ENCODE measurements at regions not wholly inside any gene's neighbourhood (a gene's known extent, or its start where the extent isn't known, plus 50 kb on each side); places are given as distances from the start of the nearest gene placed in this dataset.

DNA sequence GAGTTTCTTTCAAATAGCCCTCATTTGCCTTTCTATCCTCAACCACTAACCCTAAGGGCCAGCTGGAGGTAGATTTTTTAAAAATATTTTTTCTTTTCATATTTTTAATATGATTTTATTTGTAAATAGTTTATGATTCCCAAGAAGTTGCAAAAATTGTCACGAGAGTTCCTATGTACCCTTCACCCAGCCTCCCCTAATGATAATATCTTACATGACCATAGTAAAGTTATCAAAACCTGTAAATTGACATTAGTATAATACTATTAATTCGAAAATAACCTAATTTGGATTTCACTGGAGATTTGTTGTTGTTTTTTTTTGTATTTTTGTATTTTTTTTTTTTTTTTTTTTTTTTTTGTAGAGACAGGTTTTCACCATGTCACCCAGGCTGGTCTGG, 495.5 kb downstream of the MIAT start:
- no peak for DNase-seq

DNA sequence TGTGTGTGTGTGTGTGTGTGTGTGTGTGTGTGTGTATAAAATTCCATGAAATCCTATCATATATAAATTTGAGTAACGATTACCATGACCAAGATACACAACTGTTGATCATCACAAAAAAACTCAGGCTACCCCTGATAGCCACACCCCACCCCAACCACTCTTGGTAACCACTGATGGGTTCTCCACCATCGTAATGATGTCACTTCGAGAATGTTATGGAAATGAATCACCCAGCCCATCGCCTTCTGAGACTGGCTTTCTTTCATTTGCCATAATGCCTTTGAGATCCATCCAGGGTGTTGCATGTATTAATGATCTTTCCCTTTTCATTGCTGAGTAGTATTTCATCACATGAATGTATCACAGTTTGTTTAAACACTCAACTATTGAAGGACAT, 496.0 kb downstream of the MIAT start:
- no peak for DNase-seq

- no peak for DNase-seq
Measured at GRCh38 chr22:27154717-27155116, 497.3 kb downstream of the MIAT start.

DNA sequence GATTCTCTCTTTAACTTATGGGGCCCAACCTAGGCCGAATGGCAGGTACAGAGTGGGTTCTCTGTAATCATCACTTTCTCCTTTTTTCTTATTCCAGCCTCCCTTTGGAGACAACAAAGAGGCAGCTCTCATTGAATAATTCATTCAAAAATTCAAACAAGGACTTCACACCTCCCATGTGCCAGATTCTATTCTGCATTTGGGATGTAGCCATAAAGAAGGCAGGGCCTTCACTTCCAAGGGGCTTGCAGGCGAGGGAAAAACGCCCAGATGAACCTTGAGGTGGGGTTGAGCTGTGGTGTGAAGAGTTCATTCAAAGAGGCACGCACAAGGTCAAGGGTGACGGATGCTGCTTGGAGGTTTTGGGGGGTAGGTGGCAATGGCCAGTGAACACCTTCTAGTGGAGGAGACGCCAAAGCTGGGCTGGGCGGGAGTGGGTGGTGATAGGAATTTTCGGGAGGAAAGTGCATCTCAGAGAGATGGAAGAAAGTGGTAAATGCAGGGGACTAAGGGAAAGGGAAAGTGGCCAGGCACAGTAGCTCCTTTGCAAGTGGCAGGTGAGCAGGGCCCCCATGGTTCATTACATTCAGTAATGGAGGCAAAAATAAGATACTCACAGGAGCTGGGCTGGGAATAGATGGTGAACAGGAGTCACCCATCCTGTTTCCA, 499.6 kb downstream of the MIAT start:
- no peak for DNase-seq

GRCh38 chr22:27157666-27158370, 500.4 kb downstream of the MIAT start:
- no peak for DNase-seq

DNA sequence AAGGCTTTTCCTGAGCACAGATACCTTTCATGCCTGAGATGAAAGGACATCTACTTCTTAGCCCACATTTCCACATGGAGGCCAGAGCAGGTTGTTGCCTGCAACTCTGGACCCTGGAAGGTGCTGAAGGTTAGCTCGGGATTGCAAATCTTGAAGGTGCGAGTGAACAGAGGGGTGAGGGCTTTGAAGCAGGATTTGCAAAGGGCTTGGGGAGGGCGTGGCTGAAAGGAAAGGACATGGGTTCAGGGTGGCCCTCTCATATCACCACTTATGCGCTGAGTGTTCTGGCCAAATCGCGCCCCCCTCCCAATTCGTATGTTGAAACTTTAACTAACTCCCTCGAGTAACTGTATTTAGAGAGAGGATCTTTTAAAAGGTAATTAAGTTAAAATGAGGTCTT, 501.6 kb downstream of the MIAT start:
- DNase-seq: no peak

DNA sequence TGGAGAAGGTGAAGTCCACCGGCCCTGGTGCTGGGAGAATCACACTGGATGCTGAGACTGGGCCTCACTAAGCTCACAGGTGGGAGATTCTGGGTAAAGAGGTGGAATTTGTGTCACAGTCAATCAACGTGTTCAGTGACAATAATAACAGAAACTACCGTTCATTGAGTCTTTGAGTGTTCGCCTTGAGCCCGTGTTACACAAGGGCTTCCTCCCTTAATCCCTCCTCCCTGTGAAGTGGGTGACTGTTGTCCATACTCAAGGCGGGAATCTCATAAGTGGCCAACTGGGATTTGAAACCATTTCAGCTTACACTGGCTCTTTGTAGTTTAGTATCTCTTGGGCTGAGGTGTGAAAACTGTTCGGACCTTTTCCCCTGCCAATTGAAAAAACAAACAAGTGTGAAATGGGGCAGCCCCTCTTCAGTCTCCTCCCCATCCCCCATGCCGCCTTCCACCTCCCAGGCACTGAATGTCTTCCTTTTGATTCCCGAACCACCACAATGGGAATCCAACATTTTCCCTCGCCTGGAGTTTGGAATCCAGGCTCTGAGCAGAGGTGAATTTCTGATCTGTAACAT, 502.4 kb downstream of the MIAT start:
- no peak for DNase-seq

GRCh38 chr22:27163162-27164137, 506.1 kb downstream of the MIAT start:
- DNase-seq: no peak

GRCh38 chr22:27164781-27165503, 507.6 kb downstream of the MIAT start:
- no peak for DNase-seq

- DNase-seq: no peak
Measured at GRCh38 chr22:27168681-27169080, 511.3 kb downstream of the MIAT start.

DNA sequence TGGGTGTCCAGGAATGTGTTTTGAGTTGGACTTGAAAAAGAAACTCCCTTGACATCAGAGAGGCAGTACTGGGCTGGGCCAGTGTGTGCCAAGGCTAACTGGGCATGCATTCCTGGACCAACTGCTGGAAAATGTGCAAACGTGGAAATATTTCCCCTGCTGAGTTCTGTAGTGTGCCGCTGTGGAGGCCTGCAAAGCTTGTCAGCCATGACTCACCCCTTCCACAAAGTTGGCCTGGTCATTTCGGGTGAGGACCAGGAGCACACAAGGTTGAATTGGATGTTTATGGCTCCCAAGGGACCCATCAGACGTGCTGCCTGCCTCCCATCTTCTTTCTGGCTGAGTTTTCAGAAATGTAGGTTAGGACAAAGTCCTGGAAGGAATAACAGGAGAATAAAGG, 513.1 kb downstream of the MIAT start:
- DNase-seq: no peak

- no peak for DNase-seq
Measured at GRCh38 chr22:27171212-27171611, 513.8 kb downstream of the MIAT start.

GRCh38 chr22:27173530-27173929, 516.1 kb downstream of the MIAT start:
- no peak for DNase-seq

DNA sequence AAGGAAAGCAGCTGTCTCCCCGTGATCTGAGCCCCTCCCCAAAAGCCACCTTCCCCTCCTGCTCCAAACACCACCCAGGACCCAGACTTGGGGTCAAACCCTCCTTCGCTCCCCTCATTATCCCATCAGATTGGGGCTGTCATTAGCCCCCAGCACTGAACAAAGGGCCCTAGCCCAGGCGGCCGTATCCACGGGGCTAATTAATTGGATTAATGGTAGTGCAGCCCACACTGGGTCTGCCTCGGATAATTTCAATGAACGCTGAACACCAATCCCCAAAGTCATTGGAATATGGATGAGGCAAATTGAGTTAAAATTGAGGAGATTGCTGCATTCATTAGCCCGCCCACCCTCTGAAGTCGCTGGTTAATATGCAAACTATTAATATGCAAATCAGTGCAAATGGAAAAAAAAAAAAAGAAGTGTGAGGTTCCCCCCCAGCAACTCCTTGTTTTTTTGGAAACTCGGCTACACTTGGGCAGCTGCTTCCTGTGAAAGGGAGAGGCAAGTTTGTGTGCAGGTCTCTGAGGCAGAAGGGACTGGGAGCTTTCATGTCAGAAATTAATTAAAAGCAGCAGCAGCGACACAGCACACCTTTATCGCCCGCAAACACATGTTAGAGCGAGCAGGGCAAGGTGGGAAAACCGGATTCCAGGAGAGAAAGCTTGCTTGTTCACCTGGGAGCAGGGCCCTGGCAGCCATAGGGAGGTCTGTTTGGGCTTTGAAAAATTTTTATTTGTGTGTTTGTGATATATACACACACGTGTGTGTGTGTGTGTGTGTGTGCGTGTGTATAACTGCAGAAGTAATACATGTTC, 517.8 kb downstream of the MIAT start:
- no peak for DNase-seq

GRCh38 chr22:27175974-27176373, 518.6 kb downstream of the MIAT start:
- DNase-seq: no peak

GRCh38 chr22:27179161-27179560, 521.8 kb downstream of the MIAT start:
- no peak for DNase-seq

GRCh38 chr22:27181537-27181936, 524.1 kb downstream of the MIAT start:
- DNase-seq: no peak

DNA sequence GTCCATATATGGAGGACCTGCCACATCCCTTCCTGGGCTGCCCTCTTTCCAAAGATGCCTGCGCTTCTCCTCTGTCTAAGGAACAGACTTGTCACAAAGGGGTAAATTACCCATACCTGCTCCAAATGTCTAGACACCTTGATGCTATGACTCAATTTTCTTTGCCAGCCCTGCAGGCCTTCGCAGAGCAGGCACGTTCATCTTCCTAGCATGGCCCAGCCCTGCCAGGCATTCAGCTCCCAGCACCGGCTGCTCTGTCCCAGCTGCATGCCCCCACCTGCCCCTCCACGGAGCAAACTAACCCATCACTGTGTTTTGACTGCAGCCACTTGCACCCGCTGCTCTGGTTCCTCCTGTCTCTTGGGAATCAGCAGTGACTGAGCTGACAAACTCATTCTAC, 526.1 kb downstream of the MIAT start:
- DNase-seq: no peak

GRCh38 chr22:27185099-27185709, 527.8 kb downstream of the MIAT start:
- DNase-seq: no peak

DNA sequence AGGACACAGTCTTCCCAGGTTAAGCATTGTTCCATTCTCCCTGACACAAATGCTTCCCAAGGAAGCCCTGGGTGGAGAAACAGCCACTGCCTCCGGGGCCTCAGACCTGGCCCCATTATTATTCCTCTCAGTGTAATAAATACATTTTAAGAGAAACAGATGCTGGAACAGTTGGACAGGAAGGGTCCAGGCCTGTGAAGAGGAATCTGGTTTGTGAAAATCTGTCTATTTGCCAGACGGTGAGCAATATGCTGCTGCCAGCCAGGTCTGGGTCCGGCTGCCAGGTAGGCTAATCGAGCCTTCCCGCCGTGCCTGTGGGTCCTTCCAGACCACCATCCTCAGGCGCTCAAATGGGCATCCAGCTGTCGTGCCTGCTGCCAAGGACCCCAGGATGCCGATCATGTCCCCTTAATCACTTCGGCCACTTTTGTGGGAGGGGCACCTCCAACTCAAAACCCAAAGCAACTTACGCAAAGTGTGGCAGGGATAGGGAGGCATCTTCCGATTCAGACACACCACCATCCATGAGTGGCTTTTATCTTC, 528.4 kb downstream of the MIAT start:
- DNase-seq: no peak

DNA sequence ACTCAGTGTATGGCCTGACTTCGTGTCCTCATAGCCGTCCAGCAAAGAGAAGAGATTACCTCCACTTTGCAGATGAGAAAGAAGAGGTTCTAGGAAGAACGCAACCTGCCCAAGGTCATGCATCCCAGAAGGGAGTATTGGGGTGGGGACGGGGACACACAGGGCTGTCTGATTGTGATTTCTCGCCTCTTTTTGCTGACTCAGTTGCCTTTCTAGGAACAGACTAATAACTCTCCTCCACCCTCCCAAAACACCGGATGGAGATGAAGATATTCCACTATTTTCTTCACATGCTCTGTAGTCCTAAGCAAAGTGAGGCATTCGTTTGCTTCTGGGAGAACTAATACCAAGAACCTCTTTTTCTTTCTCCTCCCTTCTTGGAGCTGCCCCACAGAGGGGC, 529.3 kb downstream of the MIAT start:
- no peak for DNase-seq

Data from activated CD4-positive, alpha-beta T cell treated with anti-CD3 and anti-CD28 coated beads for 48 hours (primary cell).